ENCODE measurements at regions not wholly inside any gene's neighbourhood (a gene's known extent, or its start where the extent isn't known, plus 50 kb on each side); places are given as distances from the start of the nearest gene placed in this dataset.

DNA sequence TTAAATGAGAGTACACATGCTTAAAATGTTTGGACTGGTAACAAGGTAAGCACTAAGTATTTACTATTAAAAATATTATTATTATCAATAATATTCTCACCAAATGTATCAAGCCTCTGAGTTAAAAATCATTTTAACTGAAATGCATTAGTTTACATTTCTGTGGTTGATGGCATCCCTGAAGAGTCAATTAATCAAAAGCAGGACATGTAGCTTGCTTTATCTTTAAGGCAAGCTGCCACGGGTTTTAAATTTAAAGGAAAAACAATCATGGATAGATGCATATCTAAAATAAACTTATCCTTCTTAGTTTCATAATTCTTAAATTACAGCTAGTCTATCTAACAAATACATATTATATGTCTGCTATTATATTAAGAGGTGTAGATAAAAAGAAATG, 584.8 kb upstream of the INTU start:
- ChIA-PET CTCF (no interaction called here), POLR2A (no interaction called here)

- CTCF ChIA-PET, result no interaction called here
- POLR2A ChIA-PET, result no interaction called here
These were observed 584.2 kb upstream of the INTU start for GRCh38 chr4:127048376-127049044.

DNA sequence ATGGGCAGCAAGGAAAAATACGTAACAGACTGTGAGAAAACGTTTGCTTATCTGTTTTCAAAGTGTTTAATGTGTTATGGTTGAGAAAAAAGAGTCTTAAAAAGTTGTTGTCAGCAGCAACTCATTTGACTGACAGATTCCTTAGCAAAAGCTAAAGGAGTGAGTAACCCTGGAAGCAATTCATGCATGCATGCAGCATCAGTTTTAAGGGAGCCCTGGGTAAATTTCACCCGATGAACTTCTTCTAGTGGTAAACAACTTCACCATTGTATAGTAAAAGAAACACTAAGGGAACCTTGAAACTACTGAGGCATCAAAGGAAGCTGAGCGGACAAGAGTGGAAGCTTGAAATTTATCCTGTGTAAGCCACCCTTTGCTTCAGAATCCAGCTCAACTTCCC, 583.2 kb upstream of the INTU start:
- ChIA-PET CTCF (no interaction called here), POLR2A (no interaction called here)

GRCh38 chr4:127052742-127053141, 580.0 kb upstream of the INTU start:
- CTCF ChIA-PET, result no interaction called here
- POLR2A ChIA-PET, result no interaction called here

- ChIA-PET POLR2A (no interaction called here), CTCF (no interaction called here)
These were observed 577.4 kb upstream of the INTU start for GRCh38 chr4:127055357-127055756.

- ChIA-PET CTCF (no interaction called here), POLR2A (no interaction called here)
These were observed 563.1 kb upstream of the INTU start for GRCh38 chr4:127069675-127070074.

DNA sequence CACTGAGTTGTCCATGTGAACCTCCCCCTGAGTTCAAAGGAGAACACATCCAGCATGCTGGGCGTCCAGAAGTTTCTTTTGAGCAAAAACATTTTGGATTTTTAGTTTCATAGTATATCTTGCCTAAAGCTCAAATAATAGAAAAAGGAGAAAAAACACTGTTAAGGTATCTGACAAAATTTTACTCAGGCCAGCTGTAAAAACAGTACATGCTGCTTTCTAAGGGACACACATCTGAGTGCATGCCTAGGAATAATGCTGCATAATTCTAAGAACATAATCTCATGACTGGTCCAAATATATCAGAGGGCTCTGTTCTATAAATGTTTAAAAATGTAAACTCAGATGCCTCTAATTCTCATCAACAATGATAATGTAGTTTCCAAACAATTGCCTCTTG, 561.3 kb upstream of the INTU start:
- ChIA-PET POLR2A (no interaction called here), CTCF (no interaction called here)

DNA sequence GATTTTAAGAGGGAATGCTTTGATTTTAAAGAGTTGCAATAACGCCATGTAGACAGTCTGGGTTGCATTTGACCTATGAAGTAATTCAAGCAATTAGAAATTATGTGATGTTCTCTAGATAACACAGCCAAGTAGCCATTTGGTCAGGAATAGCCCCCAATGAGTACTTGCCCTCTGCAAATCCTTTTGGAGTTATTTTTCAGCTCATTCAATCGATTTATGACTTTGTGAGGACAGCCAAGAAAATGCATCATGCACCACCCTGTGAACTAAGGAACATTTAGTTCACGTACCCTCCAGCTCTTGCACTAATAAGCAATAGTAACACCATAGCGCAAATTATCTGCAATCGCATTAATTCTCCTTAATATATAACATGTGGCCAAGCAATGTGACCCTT, 552.6 kb upstream of the INTU start:
- POLR2A ChIA-PET, result no interaction called here

DNA sequence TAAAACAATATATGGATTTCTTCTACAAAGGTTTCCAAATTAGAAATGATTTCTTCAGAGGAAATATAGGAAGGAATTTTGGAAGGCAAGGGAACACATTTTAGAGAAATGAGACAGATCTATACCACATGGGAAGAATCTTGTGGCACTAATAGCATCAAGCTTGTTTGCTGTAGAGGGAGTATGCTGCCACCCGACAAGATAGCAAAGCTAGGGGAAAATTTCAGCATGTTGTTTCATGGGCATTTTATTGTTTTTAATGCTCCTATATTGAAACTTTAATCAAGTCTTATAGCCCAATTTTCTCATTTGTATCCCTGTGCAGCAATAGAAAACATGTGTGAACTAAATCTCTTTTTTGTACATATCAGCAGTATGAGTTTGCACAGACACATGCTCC, 551.7 kb upstream of the INTU start:
- CTCF ChIA-PET, result no interaction called here

More for the DNA sequence above, 552.6 kb upstream of the INTU start:
- CTCF ChIA-PET, result no interaction called here

GRCh38 chr4:127082986-127083385, 549.8 kb upstream of the INTU start:
- ChIA-PET CTCF (no interaction called here), POLR2A (no interaction called here)

More for the DNA sequence above, 551.7 kb upstream of the INTU start:
- POLR2A ChIA-PET, result no interaction called here

DNA sequence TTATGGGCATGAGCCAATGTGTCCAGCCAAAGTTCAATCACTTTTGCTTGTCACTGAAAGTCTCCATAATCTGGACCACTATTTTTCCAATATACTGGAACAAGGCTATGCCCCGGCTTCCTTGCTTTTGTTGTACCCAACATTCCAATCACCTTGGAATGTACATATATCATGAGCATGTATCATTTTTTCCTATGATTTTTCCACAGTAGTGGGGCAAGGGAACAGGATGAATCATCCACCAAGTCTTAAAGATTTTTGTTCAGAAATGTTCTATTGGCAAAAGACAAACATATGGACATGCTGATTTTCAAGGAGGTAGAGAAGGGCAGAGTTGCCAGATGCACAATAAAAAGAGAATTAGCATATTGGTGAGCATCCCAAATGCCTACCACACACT, 548.1 kb upstream of the INTU start:
- CTCF ChIA-PET, result no interaction called here
- POLR2A ChIA-PET, result no interaction called here

DNA sequence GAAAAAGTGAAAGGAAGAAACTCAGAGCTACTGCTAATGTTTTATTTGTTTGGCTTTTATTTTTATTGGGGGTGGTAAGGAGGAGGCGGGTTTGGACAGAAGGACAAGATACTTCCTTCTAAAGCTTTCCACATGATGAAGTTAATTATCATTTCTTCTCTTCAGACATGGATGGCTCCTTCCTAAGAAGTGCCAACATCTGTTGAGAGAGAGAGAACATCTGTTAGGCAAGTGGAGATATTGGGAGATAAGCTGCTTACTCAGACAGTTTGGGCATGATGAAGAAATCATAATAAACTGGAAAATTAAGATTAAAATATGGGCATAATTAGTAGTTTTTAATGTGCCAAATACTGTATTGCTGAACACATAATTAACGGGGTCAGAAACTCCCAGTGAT, 535.7 kb upstream of the INTU start:
- ChIA-PET CTCF (no interaction called here), POLR2A (no interaction called here)

- ChIA-PET CTCF (no interaction called here), POLR2A (no interaction called here)
These were observed 530.4 kb upstream of the INTU start for GRCh38 chr4:127102361-127102760.

- ChIA-PET CTCF (no interaction called here), POLR2A (interaction anchor here (0.6 kb wide), 1 partner anchor 39 kb away, joined by 3 read pairs; no protein-coding TSS in a partner anchor)
These were observed 529.1 kb upstream of the INTU start for GRCh38 chr4:127103681-127104115.

DNA sequence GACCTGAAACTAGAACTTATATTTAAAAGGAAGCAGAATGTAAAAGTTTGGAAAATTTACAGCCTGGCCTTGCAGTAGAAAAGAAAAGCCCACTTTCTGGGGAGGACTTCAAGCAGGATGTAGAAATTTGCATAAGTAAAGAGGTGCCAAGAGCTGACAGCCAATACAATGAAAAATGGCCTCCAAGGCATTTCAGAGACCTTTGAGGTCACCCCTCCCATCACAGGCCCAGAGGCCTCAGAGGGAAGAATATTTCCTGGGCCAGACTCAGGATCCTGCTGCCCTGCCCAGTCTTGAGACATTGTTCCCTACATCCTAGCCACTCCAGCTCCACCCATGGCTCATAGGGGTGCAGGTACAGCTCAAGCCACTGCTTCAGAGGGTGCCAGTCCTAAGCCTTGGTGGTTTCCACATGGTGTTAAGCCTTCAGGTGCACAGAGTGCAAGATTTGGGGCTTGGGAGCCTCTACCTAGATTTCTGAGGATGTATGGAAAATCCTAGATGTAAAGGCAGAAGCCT, 518.9 kb upstream of the INTU start:
- ChIA-PET POLR2A (no interaction called here), CTCF (no interaction called here)

DNA sequence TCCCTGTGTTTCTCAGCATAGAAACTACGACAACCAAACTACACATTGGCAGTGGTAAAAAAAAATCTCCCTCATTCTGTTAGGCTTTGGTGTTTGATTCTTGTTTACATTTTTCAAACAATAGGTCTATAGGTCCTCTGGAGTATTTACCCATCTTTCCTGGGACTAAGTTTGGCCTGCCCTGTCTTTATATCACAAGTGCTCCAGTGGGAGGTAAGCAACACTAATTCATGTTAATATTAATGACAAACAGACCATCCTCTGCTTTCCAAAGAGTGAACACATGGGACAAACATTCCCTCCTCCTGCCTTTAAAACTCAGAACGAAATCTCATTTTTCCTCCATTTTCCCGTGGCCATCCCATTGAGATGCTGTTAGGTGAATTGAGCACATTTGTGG, 514.1 kb upstream of the INTU start:
- CTCF ChIA-PET, result no interaction called here
- POLR2A ChIA-PET, result no interaction called here

- ChIA-PET CTCF (no interaction called here), POLR2A (no interaction called here)
These were observed 512.2 kb upstream of the INTU start for GRCh38 chr4:127120441-127121090.

- POLR2A ChIA-PET, result no interaction called here
- CTCF ChIA-PET, result no interaction called here
These were observed 507.8 kb upstream of the INTU start for GRCh38 chr4:127124919-127125318.

- ChIA-PET POLR2A (no interaction called here), CTCF (no interaction called here)
These were observed 506.0 kb upstream of the INTU start for GRCh38 chr4:127126718-127127117.

GRCh38 chr4:127131527-127131926, 501.2 kb upstream of the INTU start:
- POLR2A ChIA-PET, result no interaction called here
- CTCF ChIA-PET, result no interaction called here

GRCh38 chr4:127134490-127134889, 498.3 kb upstream of the INTU start:
- POLR2A ChIA-PET, result no interaction called here
- CTCF ChIA-PET, result no interaction called here

GRCh38 chr4:127138586-127138985, 494.2 kb upstream of the INTU start:
- POLR2A ChIA-PET, result no interaction called here
- CTCF ChIA-PET, result no interaction called here

Measured in activated CD8-positive, alpha-beta memory T cell treated with anti-CD3 and anti-CD28 coated beads for 36 hours (primary cell).